Natural killer cell treated with Interleukin-12 subunit alpha and Interleukin-12 subunit beta and Interleukin-15 and Interleukin-18, amount 100 ng/mL, for 72 hours (primary cell): ENCODE measurements at regions not wholly inside any gene's neighbourhood (a gene's known extent, or its start where the extent isn't known, plus 50 kb on each side); places are given as distances from the start of the nearest gene placed in this dataset.

Experiments used
- ATAC-seq, 2 donors: fragments of 150-1000 bp; cut with Tn5 transposase in 1 of 2; sonication (Bioruptor Pico), chemical (Tn5 transposase) in 1 of 2; 2 replicates each; pipeline ENCODE4 v1.10.0; 2021
- DNase-seq: peaks from one replicate; pipeline ENCODE4 v3.0.0; 2022; ENCODE audit warnings: low spot score
- H3K27ac Mint-ChIP-seq, 2 donors: 1 replicate in 1 of 2; 2 replicates in 1 of 2; pipeline ENCODE4 v1.8.0; 2022; ENCODE audit warnings: mixed read lengths in 2 of 2, mild to moderate bottlenecking in 1 of 2, moderate library complexity in 1 of 2
- H3K27me3 Mint-ChIP-seq, 2 donors: 1 replicate in 1 of 2; 2 replicates in 1 of 2; pipeline ENCODE4 v1.8.0; 2022; ENCODE audit warnings: mixed read lengths in 2 of 2
- H3K36me3 Mint-ChIP-seq: one replicate; pipeline ENCODE4 v1.8.0; 2022; ENCODE audit warnings: mixed read lengths
- H3K4me1 Mint-ChIP-seq, 2 donors: 1 replicate in 1 of 2; 2 replicates in 1 of 2; pipeline ENCODE4 v1.8.0; 2022; ENCODE audit warnings: low read depth in 2 of 2, mixed read lengths in 2 of 2, mild to moderate bottlenecking in 1 of 2
- H3K4me3 Mint-ChIP-seq: one replicate; pipeline ENCODE4 v1.8.0; 2022; ENCODE audit warnings: mixed read lengths
- H3K9me3 Mint-ChIP-seq: 2 replicates; pipeline ENCODE4 v1.8.0; 2022; ENCODE audit warnings: mixed read lengths

DNA sequence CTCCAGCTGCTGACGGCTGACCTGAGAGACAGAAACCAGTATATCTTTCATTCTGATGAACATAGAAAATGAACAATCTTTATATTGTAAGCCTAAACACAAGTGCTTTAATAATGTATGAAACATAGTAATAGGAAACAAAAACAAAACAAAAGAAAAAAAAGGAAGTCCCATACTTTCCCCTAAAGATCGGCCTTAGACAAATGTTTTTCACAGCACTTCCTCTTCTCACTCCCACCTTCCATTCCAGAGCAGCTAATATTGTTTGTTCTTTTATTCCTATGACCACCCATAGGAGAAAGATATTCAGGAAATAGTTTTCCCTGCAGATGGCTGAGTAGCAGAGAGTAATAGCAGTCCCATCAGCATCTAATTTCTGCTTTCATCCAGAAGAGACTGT, 194.4 kb upstream of the SLC27A6 start:
- Mint-ChIP-seq H3K4me1 (no peaks in the 10 kb centered on the region), H3K36me3 (no peaks in the 10 kb centered on the region), H3K9me3 (peaks cover 24% of the 10 kb centered on the region), H3K27ac (no peak overlapping the region), H3K27me3 (no peaks in the 10 kb centered on the region), H3K4me3 (no peak overlapping the region)
- ATAC-seq, result no peak
- DNase-seq, result no peak

DNA sequence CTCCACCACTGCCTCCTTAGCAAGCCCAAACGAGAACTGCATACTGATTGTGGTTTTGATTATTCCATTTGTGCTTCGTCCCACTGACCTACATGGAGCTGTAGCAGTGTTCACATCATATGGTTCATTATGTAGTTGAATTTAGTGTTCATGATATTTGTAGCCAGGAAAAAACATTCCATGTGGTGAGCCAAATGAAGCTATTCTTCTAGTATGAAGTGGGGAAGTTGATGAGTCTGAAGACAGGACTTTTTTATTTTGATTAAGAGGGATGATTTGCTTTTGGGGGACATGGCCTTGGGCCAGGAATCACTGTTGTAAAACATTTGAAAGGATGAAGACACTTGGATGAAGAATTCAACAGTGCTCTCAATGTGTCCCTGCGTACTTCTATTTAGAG, 192.9 kb upstream of the SLC27A6 start:
- H3K36me3 Mint-ChIP-seq, result no peaks in the 10 kb centered on the region
- H3K4me1 Mint-ChIP-seq, result no peaks in the 10 kb centered on the region
- H3K4me3 Mint-ChIP-seq, result no peak overlapping the region
- no peak overlapping the region for H3K27ac Mint-ChIP-seq
- H3K9me3 Mint-ChIP-seq, result peaks cover 24% of the 10 kb centered on the region
- DNase-seq (no peak), ATAC-seq (no peak)
- no peaks in the 10 kb centered on the region for H3K27me3 Mint-ChIP-seq

DNA sequence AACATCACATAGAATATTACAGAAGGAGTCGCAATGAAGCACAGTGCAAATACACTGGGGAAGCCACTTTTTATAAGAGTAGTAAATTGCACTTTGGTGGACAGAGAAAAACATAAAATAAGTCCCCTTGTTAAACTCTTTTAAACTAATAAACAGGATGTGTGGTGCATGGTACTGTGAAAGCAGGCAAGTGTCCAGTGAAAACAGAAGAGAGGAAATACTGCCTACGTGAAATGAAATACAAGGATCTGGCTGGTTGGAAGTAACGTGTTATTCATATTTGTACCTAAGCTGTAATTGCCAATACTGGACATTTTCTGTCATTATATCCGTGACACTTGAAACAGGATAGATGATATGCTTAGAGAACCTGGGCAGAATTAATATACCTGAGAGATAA, 191.9 kb upstream of the SLC27A6 start:
- ATAC-seq (no peak), DNase-seq (no peak)
- Mint-ChIP-seq H3K36me3 (no peaks in the 10 kb centered on the region), H3K4me3 (no peak overlapping the region), H3K27ac (no peak overlapping the region), H3K9me3 (peaks cover 17% of the 10 kb centered on the region), H3K27me3 (no peaks in the 10 kb centered on the region), H3K4me1 (no peaks in the 10 kb centered on the region)

DNA sequence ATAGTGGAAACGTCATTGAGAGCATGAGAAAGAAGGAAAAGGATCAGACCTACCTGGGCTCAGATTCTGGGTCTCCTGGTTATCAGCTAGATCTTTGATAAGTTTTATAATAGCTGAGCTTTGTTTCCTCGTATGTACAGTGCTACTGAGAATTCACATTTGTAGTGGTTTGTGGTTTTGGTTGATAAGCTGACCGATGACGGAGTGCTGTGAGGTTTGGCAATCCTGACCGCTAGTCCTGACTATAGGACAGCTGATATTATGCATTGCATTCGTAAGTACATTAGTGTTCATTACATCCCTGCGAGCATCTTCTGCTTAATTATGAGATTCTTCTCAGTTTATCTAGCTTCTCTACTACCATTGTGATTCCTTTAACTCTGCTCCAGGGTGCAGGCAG, 190.7 kb upstream of the SLC27A6 start:
- no peaks in the 10 kb centered on the region for H3K4me1 Mint-ChIP-seq
- DNase-seq (no peak), ATAC-seq (no peak)
- no peak overlapping the region for H3K27ac Mint-ChIP-seq
- H3K36me3 Mint-ChIP-seq, result no peaks in the 10 kb centered on the region
- no peak overlapping the region for H3K4me3 Mint-ChIP-seq
- no peaks in the 10 kb centered on the region for H3K27me3 Mint-ChIP-seq
- peaks cover 16% of the 10 kb centered on the region for H3K9me3 Mint-ChIP-seq

DNA sequence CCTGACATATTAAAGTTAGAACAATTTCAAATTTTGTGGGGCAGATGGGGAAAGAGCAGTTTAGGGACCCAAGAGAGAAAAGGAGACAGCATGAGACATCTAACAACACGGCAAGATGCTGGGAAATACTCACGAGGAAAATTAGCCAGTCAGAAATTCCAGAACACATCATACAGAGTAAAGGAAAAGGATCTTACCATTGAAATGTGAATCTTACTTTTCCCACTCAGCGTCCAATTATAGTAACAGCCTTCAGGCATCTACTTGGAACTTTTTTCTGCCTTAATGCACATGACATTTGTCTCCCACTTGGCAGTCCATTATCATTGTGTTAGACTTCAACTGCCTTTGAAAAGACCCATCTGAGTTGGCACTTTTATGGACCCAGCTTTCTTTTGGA, 189.7 kb upstream of the SLC27A6 start:
- Mint-ChIP-seq H3K4me3 (no peak overlapping the region), H3K36me3 (no peaks in the 10 kb centered on the region), H3K27me3 (no peaks in the 10 kb centered on the region), H3K4me1 (no peaks in the 10 kb centered on the region), H3K27ac (no peak overlapping the region), H3K9me3 (peaks cover 12% of the 10 kb centered on the region)
- DNase-seq (no peak), ATAC-seq (no peak)

DNA sequence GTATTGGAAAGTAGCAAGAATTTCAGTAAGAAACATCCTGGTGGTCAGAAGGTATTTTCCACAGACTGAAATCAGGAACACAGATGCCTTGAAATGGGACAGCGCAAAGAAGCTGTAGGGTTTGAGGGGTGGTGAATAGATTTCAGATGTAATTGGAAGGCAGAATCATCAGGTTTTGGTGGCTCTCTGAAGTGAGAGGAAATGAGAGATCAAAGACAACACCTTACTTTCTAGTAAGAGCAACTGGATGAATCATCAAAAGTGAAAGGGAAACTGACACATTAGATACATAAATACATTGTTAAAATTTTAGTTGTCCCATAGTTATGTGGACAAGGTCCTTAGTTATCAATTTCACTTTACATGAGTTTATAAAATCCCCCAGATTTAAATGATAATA, 188.2 kb upstream of the SLC27A6 start:
- Mint-ChIP-seq H3K27ac (no peak overlapping the region), H3K4me1 (no peaks in the 10 kb centered on the region), H3K9me3 (peaks cover 12% of the 10 kb centered on the region), H3K4me3 (no peak overlapping the region), H3K36me3 (no peaks in the 10 kb centered on the region), H3K27me3 (no peaks in the 10 kb centered on the region)
- no peak for ATAC-seq
- no peak for DNase-seq

DNA sequence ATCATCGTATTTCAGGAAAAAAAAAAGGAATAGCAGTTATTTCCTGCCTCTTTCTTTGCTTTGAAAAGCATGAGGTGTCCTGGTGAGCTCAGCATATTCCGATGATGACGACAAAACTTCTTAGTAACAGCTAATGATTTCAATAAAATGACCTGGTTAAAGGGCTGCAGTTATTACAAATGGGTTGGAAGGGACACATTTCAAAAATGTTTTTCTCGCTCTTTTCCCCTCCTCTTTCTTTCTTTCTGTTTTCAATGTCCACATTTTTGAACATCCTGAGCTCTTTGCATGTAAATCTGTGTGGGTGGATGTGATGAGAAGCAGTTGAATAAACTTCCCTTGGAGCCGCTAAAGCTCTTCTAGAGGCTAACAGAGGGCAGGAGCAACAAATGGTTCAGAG, 186.8 kb upstream of the SLC27A6 start:
- H3K4me3 Mint-ChIP-seq, result no peak overlapping the region
- DNase-seq, result no peak
- peaks cover 5% of the 10 kb centered on the region for H3K9me3 Mint-ChIP-seq
- H3K27me3 Mint-ChIP-seq, result no peaks in the 10 kb centered on the region
- H3K36me3 Mint-ChIP-seq, result no peaks in the 10 kb centered on the region
- no peak overlapping the region for H3K27ac Mint-ChIP-seq
- H3K4me1 Mint-ChIP-seq, result no peaks in the 10 kb centered on the region
- ATAC-seq, result no peak

DNA sequence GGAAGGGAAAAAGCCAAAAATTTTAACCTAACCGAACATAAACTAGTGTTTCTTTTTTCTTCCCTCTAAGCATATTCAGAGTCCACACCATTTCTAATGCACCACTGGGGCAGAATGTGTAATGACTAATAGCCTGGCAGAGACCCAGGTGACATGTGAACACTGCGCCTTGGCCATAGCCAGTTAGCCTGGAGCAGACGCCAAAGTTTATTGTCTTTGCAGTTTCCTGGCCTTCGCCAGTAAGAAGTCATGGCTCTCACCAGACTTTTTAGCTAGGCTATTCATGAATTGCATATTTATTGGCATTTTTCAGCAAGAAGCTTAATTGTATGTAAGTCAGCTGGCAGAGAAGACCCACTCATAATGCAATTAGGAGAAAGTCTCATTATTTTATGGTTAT, 182.8 kb upstream of the SLC27A6 start:
- no peaks in the 10 kb centered on the region for H3K27me3 Mint-ChIP-seq
- DNase-seq, result no peak
- H3K36me3 Mint-ChIP-seq, result no peaks in the 10 kb centered on the region
- H3K27ac Mint-ChIP-seq, result no peak overlapping the region
- ATAC-seq, result no peak
- peaks cover 4% of the 10 kb centered on the region for H3K9me3 Mint-ChIP-seq
- no peaks in the 10 kb centered on the region for H3K4me1 Mint-ChIP-seq
- H3K4me3 Mint-ChIP-seq, result no peak overlapping the region

DNA sequence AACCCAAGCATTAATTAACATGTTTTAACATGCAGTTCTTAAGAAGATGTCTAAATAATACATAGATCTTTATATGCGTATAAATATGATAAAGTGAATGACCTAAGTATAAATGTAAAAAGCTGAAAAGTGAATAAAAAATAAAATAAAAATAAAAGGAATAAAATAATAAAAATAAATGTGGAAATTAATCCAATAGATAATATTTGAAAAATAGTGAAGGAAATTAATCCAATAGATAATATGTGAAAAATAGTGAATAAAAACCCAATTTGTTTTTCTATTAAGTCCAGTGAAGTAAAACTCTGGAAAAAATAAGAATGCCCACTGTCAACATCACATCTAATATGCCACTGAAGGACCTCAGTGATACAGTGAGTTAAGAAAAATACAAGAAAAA, 180.6 kb upstream of the SLC27A6 start:
- no peak overlapping the region for H3K27ac Mint-ChIP-seq
- no peaks in the 10 kb centered on the region for H3K27me3 Mint-ChIP-seq
- H3K36me3 Mint-ChIP-seq, result no peaks in the 10 kb centered on the region
- ATAC-seq, result no peak
- no peaks in the 10 kb centered on the region for H3K4me1 Mint-ChIP-seq
- H3K9me3 Mint-ChIP-seq, result peaks cover 8% of the 10 kb centered on the region
- H3K4me3 Mint-ChIP-seq, result no peak overlapping the region
- DNase-seq, result no peak

DNA sequence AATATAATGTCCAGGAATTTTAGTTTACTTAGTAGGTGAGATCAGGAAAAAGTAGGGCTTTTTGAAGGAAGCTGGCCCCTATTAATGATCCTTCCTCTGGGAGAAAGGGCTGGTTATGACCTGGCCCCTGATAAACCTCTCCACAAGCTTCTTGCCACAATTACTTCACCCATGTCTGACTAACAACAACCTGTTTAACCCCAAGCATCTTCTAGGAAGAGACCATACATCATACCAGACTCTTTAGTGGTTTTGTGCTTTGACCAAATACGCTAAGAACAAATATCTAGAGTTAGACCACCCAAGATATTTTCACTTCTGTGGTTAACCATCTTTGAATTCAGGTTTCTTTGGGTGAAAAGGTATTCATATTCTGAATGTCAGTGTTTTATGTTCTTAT, 174.0 kb upstream of the SLC27A6 start:
- ATAC-seq (no peak), DNase-seq (no peak)
- Mint-ChIP-seq H3K9me3 (peaks cover 23% of the 10 kb centered on the region), H3K4me1 (no peaks in the 10 kb centered on the region), H3K27ac (no peak overlapping the region), H3K27me3 (no peaks in the 10 kb centered on the region), H3K4me3 (no peak overlapping the region), H3K36me3 (no peaks in the 10 kb centered on the region)

DNA sequence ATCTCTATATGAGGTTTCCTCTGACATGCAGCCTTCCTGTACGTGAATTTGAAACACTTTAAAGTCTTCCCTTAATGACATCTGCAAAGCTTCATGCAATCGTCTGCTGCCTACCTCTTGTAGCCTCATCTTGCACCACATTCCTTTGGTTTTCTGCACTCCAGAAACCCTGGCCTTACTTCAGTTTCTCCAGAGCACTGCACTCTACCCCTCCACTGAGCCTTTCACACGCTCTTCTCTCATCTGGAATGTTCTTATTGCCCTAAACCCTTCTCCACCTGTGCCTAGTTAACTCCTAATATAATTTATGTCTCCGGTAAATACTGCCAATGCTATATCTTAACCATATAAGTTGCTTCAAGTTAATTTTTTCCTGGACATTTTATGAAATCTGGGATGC, 168.8 kb upstream of the SLC27A6 start:
- Mint-ChIP-seq H3K4me1 (no peaks in the 10 kb centered on the region), H3K4me3 (no peak overlapping the region), H3K36me3 (no peaks in the 10 kb centered on the region), H3K27me3 (no peaks in the 10 kb centered on the region), H3K27ac (no peak overlapping the region), H3K9me3 (peaks cover 16% of the 10 kb centered on the region)
- ATAC-seq (no peak), DNase-seq (no peak)

DNA sequence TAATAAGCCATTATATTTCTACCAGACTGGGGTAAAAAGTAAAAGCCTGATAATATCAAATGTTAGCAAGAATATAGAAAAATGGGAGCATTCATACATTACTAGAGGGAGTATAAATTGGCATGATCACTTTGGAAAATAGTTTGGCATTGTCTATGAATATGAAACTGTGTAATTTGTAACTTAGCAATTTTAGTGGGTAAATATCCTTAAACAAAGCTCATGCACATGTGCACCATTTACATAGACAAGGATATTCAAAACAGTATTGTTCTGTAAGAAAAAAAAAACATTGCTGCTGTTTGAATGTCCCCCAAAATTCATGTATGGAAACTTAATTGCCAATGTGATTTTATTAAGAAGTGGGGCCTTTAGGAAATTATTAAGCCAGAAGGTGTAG, 166.4 kb upstream of the SLC27A6 start:
- ATAC-seq (no peak), DNase-seq (no peak)
- Mint-ChIP-seq H3K27ac (no peak overlapping the region), H3K36me3 (no peaks in the 10 kb centered on the region), H3K4me1 (no peaks in the 10 kb centered on the region), H3K9me3 (peaks cover 11% of the 10 kb centered on the region), H3K27me3 (no peaks in the 10 kb centered on the region), H3K4me3 (no peak overlapping the region)

DNA sequence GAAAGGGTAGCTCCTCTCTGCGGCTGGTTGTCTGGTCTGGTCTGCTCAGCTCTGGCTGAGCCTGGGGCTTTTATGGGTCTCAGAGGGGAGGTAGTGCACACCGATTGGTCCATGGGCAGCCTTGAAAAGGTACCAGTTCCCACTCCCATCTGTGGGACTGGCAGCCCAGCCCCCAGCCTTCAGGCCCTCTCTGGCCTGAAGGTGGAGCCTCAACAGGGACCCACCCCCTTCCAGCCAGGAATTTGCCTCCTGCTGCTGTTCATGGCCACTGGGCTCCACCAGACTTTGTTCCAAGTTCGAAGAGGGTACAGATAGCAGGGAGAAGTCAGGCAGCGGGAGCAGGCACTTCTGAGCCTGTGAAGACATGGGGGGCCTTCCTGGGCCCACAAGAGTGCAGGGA, 165.3 kb upstream of the SLC27A6 start:
- ATAC-seq, result no peak
- H3K36me3 Mint-ChIP-seq, result no peaks in the 10 kb centered on the region

DNA sequence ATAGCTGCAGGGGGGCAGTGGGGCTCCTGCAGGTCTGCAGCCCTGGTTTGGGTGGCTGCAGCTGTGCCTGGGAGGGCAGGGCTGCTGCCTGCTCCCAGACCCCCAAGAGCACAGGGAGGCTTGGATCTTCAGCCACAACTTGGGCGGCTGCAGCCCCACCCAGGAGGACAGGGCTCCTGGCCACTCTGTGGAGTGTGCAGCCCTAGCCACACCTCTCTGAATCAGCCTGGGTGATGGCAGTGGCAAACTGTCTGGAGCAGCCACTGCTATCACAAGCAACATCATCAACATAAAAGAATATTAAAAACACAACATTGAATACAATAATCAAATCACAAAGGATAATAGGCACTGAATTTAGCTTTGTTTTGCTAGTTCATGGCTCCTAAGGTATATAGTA, 164.9 kb upstream of the SLC27A6 start:
- H3K9me3 Mint-ChIP-seq, result peaks cover 11% of the 10 kb centered on the region

More for the DNA sequence above, 165.3 kb upstream of the SLC27A6 start:
- Mint-ChIP-seq H3K4me1 (no peaks in the 10 kb centered on the region), H3K27me3 (no peaks in the 10 kb centered on the region), H3K9me3 (peaks cover 11% of the 10 kb centered on the region), H3K27ac (no peak overlapping the region), H3K4me3 (no peak overlapping the region)
- DNase-seq, result no peak

DNA sequence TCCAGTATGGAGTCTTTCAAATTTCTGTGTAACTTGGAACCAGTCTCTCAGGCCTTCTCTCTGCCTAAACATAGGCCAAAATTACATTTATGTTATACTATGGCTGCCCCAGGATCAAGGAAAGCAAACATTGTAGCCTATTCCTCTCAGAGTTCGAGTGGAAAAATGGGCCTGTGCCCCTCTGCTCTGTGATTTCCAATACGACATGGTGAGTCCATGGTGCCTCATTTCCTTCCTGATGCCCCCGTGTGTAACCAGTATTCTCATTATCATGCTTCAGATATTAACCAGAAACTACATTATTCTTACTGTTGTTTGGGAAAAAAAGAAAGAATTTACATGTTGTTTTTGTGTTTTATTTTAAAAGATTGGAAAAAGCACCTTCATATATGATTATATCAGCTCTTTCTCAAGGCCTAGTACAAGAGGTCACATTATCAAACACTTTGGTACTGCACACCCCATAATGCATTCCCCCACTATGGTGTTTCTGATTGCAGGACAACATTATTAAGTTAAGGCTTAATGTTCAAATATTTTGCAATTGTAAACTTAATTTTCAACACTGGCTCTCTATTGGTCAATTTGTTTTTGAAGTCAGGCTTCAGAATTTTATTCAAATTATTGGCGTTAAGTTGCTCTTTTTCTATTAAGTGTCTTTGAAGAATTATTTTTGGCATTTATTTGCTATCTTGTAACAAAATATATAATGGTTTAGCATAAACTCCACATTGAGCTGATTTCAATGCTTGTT, 151.8 kb upstream of the SLC27A6 start:
- no peak for ATAC-seq
- Mint-ChIP-seq H3K4me3 (no peak overlapping the region), H3K9me3 (peaks cover 14% of the 10 kb centered on the region), H3K27ac (no peak overlapping the region), H3K36me3 (no peaks in the 10 kb centered on the region), H3K27me3 (no peaks in the 10 kb centered on the region), H3K4me1 (no peaks in the 10 kb centered on the region)
- DNase-seq, result no peak

More for the DNA sequence above, 164.9 kb upstream of the SLC27A6 start:
- no peak overlapping the region for H3K27ac Mint-ChIP-seq
- ATAC-seq, result no peak
- no peaks in the 10 kb centered on the region for H3K27me3 Mint-ChIP-seq
- no peaks in the 10 kb centered on the region for H3K36me3 Mint-ChIP-seq
- no peaks in the 10 kb centered on the region for H3K4me1 Mint-ChIP-seq
- no peak overlapping the region for H3K4me3 Mint-ChIP-seq
- DNase-seq, result no peak
